Stimulated activated CD8-positive, alpha-beta memory T cell treated with anti-CD3 and anti-CD28 coated beads, Interleukin-15, amount 100 ng/mL, for 1 hour (primary cell): ENCODE measurements at regions not wholly inside any gene's neighbourhood (a gene's known extent, or its start where the extent isn't known, plus 50 kb on each side); places are given as distances from the start of the nearest gene placed in this dataset.

Experiments used
- DNase-seq: peaks from one replicate; pipeline ENCODE4 v3.0.0-alpha.2; 2020; ENCODE audit warnings: low read depth

DNA sequence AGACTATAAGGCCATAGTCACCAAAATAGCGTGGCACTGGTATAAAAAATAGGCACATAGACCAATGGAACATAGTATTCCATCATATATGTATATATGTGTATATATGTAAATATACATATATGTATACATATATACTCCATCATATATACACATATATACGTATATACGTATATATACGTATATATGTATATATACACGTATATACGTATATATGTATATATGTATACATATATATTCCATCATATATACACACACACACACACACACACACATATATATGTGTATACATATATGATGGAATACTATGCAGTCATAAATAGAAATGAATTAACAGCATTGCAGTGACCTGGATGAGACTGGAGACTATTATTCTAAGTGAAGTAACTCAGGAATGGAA, 204.6 kb downstream of the LTN1 start:
- no peak for DNase-seq

DNA sequence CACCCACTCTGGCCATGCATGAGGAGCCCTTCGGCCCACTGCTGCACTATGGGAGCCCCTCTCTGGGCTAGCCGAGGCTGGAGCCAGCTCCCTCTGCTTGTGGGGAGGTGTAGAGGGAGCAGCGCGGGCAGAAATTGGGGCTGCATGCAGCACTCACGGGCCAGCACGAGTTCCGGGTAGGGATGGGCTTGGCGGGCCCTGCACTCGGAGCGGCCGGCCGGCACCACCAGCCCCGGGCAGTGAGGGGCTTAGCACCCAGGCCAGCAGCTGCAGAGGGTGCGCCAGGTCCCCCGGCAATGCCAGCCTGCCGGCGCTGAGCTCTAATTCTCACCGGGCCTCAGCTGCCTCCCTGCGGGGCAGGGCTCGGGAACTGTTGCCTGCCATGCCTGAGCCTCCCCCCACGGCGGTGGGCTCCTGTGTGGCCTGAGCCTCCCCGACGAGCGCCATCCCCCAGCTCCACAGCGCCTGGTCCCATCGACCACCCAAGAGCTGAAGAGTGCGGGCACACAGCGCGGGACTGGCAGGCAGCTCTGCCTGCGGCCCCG, 209.0 kb downstream of the LTN1 start:
- DNase-seq: no peak

DNA sequence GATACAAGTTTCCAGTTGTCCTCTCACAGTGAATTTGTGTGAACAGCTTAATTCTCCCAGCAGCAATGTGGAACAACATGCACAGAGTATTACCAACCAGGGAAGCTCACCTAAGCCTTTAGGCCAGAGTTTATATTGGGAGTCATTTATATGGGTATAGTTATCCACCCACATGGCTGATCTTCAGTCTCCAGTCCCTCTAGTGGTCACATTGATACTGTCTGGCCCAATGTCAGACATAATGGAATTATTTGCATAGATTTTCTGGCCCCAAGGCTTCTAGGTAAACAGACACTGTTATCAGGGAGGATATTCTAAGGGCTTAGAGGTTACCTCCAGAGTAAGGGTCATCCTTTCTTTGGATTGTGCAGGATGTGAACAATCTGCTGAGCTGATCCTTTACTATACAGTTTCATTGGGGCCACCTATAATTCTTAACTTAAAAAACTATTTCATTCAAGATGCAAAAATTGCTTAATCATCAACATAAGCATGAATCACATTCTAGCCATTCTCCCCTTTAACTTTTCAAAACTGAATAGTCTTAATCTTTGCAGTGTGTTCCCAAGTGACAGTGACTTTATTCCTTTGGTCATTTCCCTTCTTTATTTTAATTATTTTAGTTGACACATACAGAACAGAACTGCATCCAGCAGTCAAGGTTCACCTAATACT, 210.9 kb downstream of the LTN1 start:
- DNase-seq: no peak

DNA sequence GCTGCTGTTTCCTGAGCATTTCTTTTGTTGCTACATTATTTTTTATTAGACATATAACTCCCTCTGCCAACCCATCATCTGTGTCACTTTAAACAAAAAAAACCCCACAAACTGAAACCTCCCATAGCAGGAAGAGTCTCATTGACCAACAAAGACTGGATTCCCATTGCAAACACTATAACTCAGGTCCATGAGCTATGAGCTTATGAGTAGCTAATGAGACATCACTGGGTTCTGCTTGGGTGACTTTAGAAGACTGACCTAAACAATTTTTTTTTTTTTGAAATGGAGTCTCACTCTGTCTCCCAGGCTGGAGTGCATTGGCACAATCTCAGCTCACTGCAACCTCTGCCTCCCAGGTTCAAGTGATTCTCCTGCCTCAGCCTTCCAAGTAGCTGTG, 212.8 kb downstream of the LTN1 start:
- DNase-seq: no peak

DNA sequence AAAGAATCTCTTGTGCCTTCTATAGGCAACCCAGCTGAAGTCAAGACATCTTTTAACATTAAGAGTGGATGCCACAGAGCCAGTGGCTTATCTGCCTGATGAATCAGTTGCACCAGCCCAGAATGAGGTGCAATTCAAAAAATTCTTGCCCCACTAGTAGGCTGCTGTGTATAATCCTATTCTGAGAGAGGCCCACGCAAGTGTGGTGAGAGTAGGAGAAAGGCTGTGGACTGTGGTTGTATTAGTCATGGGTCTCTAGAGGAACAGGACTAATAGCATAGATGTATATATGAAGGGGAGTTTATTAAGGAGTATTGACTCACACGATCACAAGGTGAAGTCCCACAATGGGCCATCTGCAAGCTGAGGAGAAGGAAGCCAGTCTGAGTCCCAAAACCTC, 216.4 kb downstream of the LTN1 start:
- no peak for DNase-seq

DNA sequence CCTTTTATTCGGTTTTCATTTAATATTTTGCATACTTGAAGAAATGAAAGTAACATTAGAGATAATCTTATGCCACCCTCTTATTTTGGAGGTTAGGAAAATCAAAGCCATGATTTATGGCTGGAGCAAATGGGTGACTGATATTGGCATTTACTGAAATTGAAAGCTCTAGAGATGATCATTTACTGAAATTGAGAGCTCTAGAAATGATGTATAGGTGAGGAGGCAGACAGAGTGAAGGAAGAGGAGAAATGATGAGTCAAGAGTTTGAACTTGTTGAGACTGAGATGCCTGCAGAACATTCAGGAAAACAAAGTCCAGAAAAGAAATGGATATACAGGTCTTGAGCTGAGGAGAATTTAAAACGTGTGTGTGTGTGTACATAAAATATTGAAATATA, 217.6 kb downstream of the LTN1 start:
- DNase-seq: no peak

DNA sequence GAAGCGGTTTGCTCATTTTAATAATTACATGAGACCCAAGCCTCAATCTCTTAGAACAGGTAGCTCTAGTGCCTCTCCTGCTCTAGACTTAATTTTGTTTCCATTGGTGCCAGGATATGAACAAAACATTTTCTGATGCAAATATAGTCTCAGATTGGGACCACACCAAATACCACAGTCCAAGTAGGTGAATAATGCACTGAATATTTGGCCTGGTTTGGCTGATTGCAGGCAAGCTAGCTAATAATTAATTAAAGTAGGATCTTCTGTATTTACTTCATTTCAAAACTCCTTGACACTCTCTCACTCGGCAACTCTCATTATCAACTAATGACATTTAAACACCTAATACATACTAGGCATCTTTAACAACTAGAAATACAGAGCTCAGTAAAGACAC, 219.6 kb downstream of the LTN1 start:
- DNase-seq: no peak

GRCh38 chr21:28771790-28772501, 220.7 kb downstream of the LTN1 start:
- no peak for DNase-seq

DNA sequence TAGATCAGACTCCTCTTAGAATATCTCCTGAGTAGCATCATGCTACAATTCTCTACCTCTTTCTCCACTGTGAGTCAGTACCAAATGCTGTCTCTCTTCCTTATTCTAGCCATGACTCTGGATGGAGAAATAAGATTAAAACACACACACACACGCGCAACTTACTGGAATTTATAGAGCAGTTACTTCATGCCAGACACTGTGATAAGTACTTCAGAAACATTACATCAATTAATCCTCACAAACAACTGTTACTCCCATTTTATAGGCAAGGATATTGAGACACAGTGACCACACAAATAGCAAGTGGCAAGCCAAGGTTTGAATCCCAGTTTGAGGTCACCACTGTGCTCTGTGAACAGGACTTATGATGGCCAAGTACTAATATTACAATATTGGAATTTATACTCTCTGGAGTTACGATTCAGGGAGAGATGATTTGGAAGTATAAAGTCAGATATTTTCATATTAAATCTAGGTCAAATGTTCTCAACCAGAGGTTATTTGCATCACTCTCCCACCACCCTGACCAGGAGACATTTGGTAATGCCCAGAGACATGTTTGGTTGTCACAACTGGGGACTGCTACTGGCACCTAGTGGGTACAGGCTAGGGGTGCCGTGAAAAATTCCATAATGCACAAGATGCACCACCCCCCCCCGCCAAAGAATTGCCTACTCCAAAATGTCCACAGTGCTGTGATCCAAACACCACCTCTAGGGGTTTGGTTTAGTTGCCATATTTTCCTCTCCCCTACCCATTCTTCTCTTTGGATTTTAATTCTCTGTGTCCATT, 221.6 kb downstream of the LTN1 start:
- no peak for DNase-seq

- DNase-seq: no peak
Observed at GRCh38 chr21:28769683-28770082, 223.0 kb downstream of the LTN1 start.

DNA sequence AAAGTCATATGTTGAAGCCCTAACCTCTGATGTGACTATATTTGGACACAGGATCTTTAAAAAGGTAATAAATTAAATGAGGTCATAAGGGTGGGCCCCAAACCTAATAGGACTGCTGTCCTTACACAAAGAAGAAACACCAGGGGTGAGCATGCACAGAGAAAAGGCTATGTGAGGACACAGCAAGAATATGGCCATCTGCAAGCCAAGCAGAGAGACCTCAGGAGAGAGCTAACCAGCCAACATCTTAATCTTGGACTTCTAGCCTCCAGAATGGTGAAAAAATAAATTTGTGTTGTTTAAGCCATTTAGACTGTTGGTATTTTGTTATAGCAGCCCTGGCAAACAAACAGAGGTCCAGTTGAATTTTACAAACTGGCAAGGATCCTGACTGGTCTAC, 223.9 kb downstream of the LTN1 start:
- DNase-seq: no peak

DNA sequence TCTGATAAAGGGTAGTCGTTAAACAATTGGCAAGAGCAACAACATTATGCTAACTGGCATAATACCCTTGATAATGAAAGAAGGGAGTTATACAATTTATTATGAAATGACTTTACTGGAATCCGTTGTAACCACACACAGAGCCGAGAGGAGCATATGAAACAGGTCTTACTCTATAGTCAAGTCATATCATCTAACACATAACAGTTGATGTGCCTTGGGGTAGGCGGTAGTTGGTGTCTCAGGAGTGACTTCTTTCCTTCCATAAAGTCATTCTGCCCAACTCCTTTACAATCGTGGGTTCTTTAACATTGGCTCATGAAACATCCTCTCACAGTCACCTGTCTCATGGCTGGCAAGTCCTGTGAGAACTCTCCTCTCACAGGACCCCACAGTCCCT, 225.2 kb downstream of the LTN1 start:
- no peak for DNase-seq

- DNase-seq: no peak
Observed at GRCh38 chr21:28763809-28764418, 228.8 kb downstream of the LTN1 start.

- no peak for DNase-seq
Observed at GRCh38 chr21:28762357-28762735, 230.3 kb downstream of the LTN1 start.

GRCh38 chr21:28761674-28762356, 230.9 kb downstream of the LTN1 start:
- no peak for DNase-seq

DNA sequence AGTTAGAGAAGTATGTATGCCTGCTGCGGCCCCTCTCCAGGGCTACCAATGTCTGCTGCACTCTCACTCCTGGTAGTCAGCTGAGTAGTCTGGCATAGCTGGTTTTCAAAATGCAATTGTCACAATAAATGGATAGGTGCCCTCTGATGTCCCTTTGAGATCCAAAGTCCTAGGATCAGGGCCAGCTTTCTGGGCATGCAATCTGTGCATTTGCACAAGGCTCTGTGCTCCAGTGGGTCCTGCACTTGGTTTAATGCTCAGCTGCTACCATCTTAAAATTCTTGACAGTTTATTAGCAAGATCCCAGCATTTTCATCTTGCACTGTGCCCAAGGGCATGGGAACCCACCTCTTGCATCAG, 233.8 kb downstream of the LTN1 start:
- no peak for DNase-seq

GRCh38 chr21:28758042-28758882, 234.4 kb downstream of the LTN1 start:
- no peak for DNase-seq

DNA sequence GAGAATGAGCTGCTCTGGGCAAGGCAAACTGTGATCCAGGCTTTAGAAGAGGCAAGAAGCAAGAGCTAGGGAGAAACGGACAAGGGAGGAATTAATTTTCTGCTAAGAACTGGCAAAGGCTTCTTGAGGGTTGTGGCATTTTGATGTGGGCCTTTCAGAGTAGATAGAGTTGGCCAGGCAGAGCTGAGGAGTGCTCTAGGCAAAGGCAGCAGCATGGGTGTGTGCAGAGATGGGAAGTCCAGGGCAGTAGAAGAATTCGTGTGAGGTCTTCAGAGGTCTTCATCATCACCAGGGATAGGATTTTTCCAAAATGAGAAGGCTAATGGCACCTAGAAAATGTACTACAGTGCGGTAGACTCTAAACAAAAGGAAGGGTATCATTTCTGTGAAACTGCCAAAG, 237.8 kb downstream of the LTN1 start:
- no peak for DNase-seq

- DNase-seq: no peak
Observed at GRCh38 chr21:28754127-28754611, 238.5 kb downstream of the LTN1 start.

GRCh38 chr21:28752131-28752530, 240.5 kb downstream of the LTN1 start:
- DNase-seq: no peak

DNA sequence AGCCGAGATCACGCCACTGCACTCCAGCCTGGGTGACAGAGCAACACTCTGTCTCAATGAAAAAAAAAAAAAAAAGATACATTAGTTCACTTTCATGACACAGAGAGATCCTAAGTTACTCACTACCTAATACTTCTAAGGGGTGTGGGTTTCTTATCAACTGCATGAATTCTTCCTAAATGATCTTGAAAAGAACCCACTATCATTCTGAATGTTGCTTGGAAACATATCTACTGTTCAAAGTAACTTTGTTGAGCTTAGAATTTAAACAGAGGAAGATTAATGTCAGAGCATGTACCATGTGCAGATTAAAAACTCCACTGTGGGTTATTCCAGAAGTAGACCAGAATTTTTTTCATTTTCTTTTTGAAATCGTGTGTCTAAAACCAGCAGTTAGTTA, 241.5 kb downstream of the LTN1 start:
- no peak for DNase-seq
